ENCODE measurements at regions not wholly inside any gene's neighbourhood (a gene's known extent, or its start where the extent isn't known, plus 50 kb on each side); places are given as distances from the start of the nearest gene placed in this dataset.

- Histone ChIP-seq H3K27ac (ENCODE audit: low read length) (no peak overlapping the region), H3K4me2 (ENCODE audit: insufficient read depth, low read length) (no peak overlapping the region), H3K9ac (ENCODE audit: low read depth, low read length) (no peak overlapping the region), H3K79me2 (ENCODE audit: insufficient read depth, low read length) (no peaks in the 10 kb centered on the region), H3K4me3 (ENCODE audit: low read depth in 1 of 2, low read length in 2 of 2) (no peak overlapping the region), H2AFZ (ENCODE audit: low read depth, low read length) (no peak overlapping the region), H3K4me1 (ENCODE audit: insufficient read depth, low read length) (no peaks in the 10 kb centered on the region), H3K36me3 (ENCODE audit: insufficient read depth, low read length) (no peaks in the 10 kb centered on the region), H3K27me3 (ENCODE audit: insufficient read depth, low read length, poor library complexity) (no peaks in the 10 kb centered on the region), H3K9me3 (ENCODE audit: insufficient read depth, low read length, severe bottlenecking) (no peaks in the 10 kb centered on the region), H4K20me1 (ENCODE audit: insufficient read depth, low read length) (no peaks in the 10 kb centered on the region)
- ATAC-seq (ENCODE audit: insufficient read depth, low read depth) (peak; percentile 60; the same call in 2 of the 3 replicates), DNase-seq (peak; percentile 24)
- TF ChIP-seq CTCF (IDR thresholded peaks at IDR 0.05; ENCODE audit: borderline replicate concordance, extremely low read depth, low read length, poor library complexity, severe bottlenecking) (no peak), EZH2 (IDR thresholded peaks at IDR 0.05; ENCODE audit: borderline replicate concordance, low read depth, low read length, severe bottlenecking) (no peak)
Measured at GRCh38 chr10:23826421-23826820, 382.5 kb upstream of the KIAA1217 start.

- Histone ChIP-seq H3K79me2 (ENCODE audit: insufficient read depth, low read length) (no peaks in the 10 kb centered on the region), H4K20me1 (ENCODE audit: insufficient read depth, low read length) (no peaks in the 10 kb centered on the region), H3K4me2 (ENCODE audit: insufficient read depth, low read length) (no peak overlapping the region), H3K27me3 (ENCODE audit: insufficient read depth, low read length, poor library complexity) (no peaks in the 10 kb centered on the region), H3K9me3 (ENCODE audit: insufficient read depth, low read length, severe bottlenecking) (no peaks in the 10 kb centered on the region), H3K9ac (ENCODE audit: low read depth, low read length) (no peak overlapping the region), H3K4me1 (ENCODE audit: insufficient read depth, low read length) (no peaks in the 10 kb centered on the region), H3K36me3 (ENCODE audit: insufficient read depth, low read length) (no peaks in the 10 kb centered on the region), H3K27ac (ENCODE audit: low read length) (no peak overlapping the region), H3K4me3 (ENCODE audit: low read depth in 1 of 2, low read length in 2 of 2) (no peak overlapping the region), H2AFZ (ENCODE audit: low read depth, low read length) (no peak overlapping the region)
- DNase-seq (no peak), ATAC-seq (ENCODE audit: insufficient read depth, low read depth) (no peak)
- no peak for TF ChIP-seq CTCF (IDR thresholded peaks at IDR 0.05; ENCODE audit: borderline replicate concordance, extremely low read depth, low read length, poor library complexity, severe bottlenecking)
- TF ChIP-seq EZH2 (IDR thresholded peaks at IDR 0.05; ENCODE audit: borderline replicate concordance, low read depth, low read length, severe bottlenecking): no peak
Measured at GRCh38 chr10:23829556-23829955, 379.4 kb upstream of the KIAA1217 start.

- Histone ChIP-seq H3K27me3 (ENCODE audit: insufficient read depth, low read length, poor library complexity) (no peaks in the 10 kb centered on the region), H3K9ac (ENCODE audit: low read depth, low read length) (no peak overlapping the region), H3K4me3 (ENCODE audit: low read depth in 1 of 2, low read length in 2 of 2) (no peak overlapping the region), H3K4me1 (ENCODE audit: insufficient read depth, low read length) (no peaks in the 10 kb centered on the region), H2AFZ (ENCODE audit: low read depth, low read length) (no peak overlapping the region), H3K9me3 (ENCODE audit: insufficient read depth, low read length, severe bottlenecking) (no peaks in the 10 kb centered on the region), H3K36me3 (ENCODE audit: insufficient read depth, low read length) (no peaks in the 10 kb centered on the region), H3K27ac (ENCODE audit: low read length) (no peak overlapping the region), H3K79me2 (ENCODE audit: insufficient read depth, low read length) (no peaks in the 10 kb centered on the region), H4K20me1 (ENCODE audit: insufficient read depth, low read length) (no peaks in the 10 kb centered on the region), H3K4me2 (ENCODE audit: insufficient read depth, low read length) (no peak overlapping the region)
- TF ChIP-seq EZH2 (IDR thresholded peaks at IDR 0.05; ENCODE audit: borderline replicate concordance, low read depth, low read length, severe bottlenecking) (no peak), CTCF (IDR thresholded peaks at IDR 0.05; ENCODE audit: borderline replicate concordance, extremely low read depth, low read length, poor library complexity, severe bottlenecking) (no peak)
- DNase-seq (no peak), ATAC-seq (ENCODE audit: insufficient read depth, low read depth) (no peak)
Measured at GRCh38 chr10:23834091-23834490, 374.8 kb upstream of the KIAA1217 start.

- H3K4me1 ChIP-seq (ENCODE audit: insufficient read depth, low read length): no peaks in the 10 kb centered on the region
- TF ChIP-seq CTCF (IDR thresholded peaks at IDR 0.05; ENCODE audit: borderline replicate concordance, extremely low read depth, low read length, poor library complexity, severe bottlenecking) (no peak), EZH2 (IDR thresholded peaks at IDR 0.05; ENCODE audit: borderline replicate concordance, low read depth, low read length, severe bottlenecking) (no peak)
- no peak overlapping the region for H3K4me3 ChIP-seq (ENCODE audit: low read depth in 1 of 2, low read length in 2 of 2)
- no peaks in the 10 kb centered on the region for H4K20me1 ChIP-seq (ENCODE audit: insufficient read depth, low read length)
- DNase-seq: no peak
- H2AFZ ChIP-seq (ENCODE audit: low read depth, low read length): no peak overlapping the region
- no peak for ATAC-seq (ENCODE audit: insufficient read depth, low read depth)
- no peak overlapping the region for H3K4me2 ChIP-seq (ENCODE audit: insufficient read depth, low read length)
- H3K27ac ChIP-seq (ENCODE audit: low read length): no peak overlapping the region
- no peaks in the 10 kb centered on the region for H3K79me2 ChIP-seq (ENCODE audit: insufficient read depth, low read length)
- H3K9me3 ChIP-seq (ENCODE audit: insufficient read depth, low read length, severe bottlenecking): no peaks in the 10 kb centered on the region
- no peaks in the 10 kb centered on the region for H3K36me3 ChIP-seq (ENCODE audit: insufficient read depth, low read length)
- H3K27me3 ChIP-seq (ENCODE audit: insufficient read depth, low read length, poor library complexity): no peaks in the 10 kb centered on the region
- no peak overlapping the region for H3K9ac ChIP-seq (ENCODE audit: low read depth, low read length)
Measured at GRCh38 chr10:23850631-23851030, 358.3 kb upstream of the KIAA1217 start.

Data from DND-41 (cell line).